Testis (tissue), 2 donors: ENCODE measurements at regions not wholly inside any gene's neighbourhood (a gene's known extent, or its start where the extent isn't known, plus 50 kb on each side); places are given as distances from the start of the nearest gene placed in this dataset.

Experiments
- POLR2A ChIP-seq: fragments of 450-650 bp; IDR thresholded peaks from one replicate; pipeline ENCODE4 v1.6.1; 2017; ENCODE audit warnings: antibody characterized with exemption, mild to moderate bottlenecking, moderate library complexity
- TF ChIP-seq, protein P1 (sequence below), 3 experiments: fragments of 450-650 bp in 2 of 3; fragments of 200-600 bp in 1 of 3; sonication (generic) in 1 of 3; IDR thresholded peaks; one replicate each; pipeline ENCODE4 v1.5.1; 2016 to 2019; ENCODE audit warnings: antibody characterized with exemption in 3 of 3, mild to moderate bottlenecking in 2 of 3, moderate library complexity in 1 of 3

DNA sequence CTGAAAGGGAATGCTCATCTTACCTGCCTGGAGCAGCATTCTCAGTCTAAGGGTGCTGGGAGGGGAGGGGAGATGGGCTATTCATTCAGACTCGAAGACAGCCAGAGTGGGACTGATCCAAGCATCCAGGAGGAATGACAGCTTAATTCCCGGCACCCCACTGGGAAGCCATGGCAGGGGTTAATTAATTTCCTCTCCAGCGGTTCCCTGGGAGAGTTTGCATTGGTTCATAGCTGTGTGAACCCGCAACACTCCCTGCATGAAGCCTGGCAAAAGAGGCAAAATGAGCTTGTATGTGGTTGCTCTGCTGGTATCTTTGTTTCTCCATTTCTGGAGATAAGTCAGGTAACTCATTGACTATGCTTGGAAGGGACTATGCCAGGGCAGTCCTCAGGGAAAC, 401.0 kb upstream of the SLC24A2 start:
- TF ChIP-seq, protein P1, sequence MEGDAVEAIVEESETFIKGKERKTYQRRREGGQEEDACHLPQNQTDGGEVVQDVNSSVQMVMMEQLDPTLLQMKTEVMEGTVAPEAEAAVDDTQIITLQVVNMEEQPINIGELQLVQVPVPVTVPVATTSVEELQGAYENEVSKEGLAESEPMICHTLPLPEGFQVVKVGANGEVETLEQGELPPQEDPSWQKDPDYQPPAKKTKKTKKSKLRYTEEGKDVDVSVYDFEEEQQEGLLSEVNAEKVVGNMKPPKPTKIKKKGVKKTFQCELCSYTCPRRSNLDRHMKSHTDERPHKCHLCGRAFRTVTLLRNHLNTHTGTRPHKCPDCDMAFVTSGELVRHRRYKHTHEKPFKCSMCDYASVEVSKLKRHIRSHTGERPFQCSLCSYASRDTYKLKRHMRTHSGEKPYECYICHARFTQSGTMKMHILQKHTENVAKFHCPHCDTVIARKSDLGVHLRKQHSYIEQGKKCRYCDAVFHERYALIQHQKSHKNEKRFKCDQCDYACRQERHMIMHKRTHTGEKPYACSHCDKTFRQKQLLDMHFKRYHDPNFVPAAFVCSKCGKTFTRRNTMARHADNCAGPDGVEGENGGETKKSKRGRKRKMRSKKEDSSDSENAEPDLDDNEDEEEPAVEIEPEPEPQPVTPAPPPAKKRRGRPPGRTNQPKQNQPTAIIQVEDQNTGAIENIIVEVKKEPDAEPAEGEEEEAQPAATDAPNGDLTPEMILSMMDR (IDR thresholded peaks at IDR 0.05) = no peak
- no peak for TF ChIP-seq POLR2A
